ENCODE measurements at regions not wholly inside any gene's neighbourhood (a gene's known extent, or its start where the extent isn't known, plus 50 kb on each side); places are given as distances from the start of the nearest gene placed in this dataset.
A peak's percentile ranks its signal among the peaks of the same experiment; 100 is the strongest.
"Not testable (repeated sequence)": the region's sequence is repeated elsewhere in the genome, so short reads cannot be mapped to it uniquely, and the experiment has no call there.

DNA sequence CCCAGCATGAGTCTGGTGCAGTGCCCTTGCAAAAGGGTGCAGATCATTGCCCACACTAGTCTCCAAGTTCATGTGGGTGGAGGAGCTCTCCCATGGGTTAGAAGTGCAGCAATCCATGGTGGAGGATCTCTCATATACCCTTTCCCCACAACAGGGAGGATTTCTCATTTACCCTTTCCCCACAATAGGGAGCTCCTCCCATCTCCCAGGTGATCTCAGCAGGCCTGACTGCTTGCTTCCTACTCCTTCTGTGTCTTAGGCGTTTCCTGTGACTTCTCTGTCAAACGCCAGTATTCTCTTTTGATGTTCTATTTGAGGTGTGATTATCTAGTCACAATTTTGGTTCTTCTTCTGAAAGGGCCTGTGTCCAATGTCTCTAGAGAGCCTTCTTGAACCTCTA is 133.8 kb upstream of the RFX3 start:
- no peak for DNase-seq (ENCODE audit: low read depth in 2 of 2)

GRCh38 chr9:3658964-3659363 is 133.2 kb upstream of the RFX3 start:
- no peak for DNase-seq (ENCODE audit: low read depth in 2 of 2)

DNA sequence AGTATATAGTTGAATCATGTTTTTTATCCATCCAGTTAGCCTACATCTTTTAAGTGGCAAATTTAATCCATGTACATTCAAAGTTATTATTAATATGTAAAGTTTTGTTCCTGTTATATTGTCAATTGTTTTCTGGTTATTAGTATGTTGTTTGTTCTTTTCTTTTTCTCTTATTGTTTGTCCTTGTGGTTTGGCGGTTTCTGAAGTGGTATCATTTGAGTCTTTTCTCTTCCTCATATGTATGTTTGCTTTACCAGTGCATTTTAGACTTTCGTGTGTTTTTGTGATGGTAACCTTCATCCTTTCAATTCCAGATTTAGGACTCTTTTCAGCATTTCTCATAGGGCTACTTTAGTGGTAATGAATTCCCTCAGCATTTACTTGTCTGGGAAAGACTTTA is 130.4 kb upstream of the RFX3 start:
- no peak for DNase-seq (ENCODE audit: low read depth in 2 of 2)

- no peak for DNase-seq (ENCODE audit: low read depth in 2 of 2)
These were observed 125.3 kb upstream of the RFX3 start for GRCh38 chr9:3650994-3651622.

DNA sequence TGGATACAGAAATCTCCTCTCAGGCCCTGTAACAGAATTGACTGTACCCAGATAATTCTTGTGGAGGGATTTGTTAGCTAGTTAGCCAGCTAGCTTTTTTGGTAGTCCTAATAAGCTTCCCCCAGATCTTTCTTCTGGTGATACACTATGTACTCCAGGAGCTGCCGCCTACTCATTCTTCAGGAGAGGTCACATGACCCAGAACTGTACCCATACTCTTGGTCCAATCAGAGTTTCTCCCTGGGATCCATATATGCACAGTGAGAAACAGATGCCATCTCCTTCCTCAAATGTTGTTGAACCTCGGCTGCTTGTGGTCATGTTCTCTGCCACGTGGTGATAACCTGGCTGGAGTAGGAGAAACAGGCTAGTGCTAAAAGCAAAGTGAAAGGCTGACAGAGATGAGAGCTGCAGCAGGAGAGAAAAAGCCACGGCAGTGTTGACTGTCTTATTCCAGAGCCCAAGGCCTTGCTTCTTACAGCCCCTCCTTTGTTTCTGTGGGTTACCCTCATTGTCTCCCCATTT is 123.0 kb upstream of the RFX3 start:
- no peak for DNase-seq (ENCODE audit: low read depth in 2 of 2)

DNA sequence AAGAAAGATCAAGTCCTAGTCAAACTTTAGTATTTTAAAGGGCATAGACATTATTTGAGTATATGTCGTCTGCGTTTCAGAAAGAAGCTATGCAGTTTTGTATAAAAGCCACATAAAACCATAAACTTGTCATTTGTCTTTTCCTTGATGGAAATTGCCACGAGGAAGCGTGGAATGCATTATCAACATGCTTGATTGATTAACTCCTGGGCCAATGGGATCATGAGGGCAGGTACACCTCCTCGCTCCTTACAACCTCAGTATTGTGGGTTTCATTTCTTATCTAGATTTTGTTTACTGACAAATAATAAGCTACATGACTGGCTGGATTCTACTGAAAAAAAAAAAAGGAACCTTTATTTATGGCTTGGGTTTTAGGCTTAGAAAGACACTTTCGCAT is 122.5 kb upstream of the RFX3 start:
- no peak for DNase-seq (ENCODE audit: low read depth in 2 of 2)

DNA sequence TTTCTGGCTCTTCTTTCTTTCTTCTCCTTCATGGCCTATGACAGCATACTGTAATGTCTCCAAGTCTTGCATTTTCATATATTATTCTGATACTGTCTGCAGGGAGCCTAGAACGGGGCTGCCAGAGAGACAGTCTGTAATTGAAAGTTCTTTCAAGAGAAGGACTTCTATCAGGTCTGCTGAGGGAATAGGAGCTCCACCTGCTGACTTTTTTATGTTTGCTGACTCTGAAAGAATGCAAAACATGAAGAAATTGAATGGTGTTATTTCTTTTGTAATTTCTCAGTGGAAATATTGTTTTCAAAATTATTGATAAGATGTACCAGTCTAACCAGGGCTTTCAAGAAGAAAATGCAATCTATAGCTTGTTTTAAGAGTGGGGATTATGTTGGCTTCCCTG is 121.9 kb upstream of the RFX3 start:
- no peak for DNase-seq (ENCODE audit: low read depth in 2 of 2)

GRCh38 chr9:3646226-3646625 is 120.4 kb upstream of the RFX3 start:
- no peak for DNase-seq (ENCODE audit: low read depth in 2 of 2)

GRCh38 chr9:3642075-3642474 is 116.3 kb upstream of the RFX3 start:
- DNase-seq (ENCODE audit: low read depth in 2 of 2), result not testable (repeated sequence)

DNA sequence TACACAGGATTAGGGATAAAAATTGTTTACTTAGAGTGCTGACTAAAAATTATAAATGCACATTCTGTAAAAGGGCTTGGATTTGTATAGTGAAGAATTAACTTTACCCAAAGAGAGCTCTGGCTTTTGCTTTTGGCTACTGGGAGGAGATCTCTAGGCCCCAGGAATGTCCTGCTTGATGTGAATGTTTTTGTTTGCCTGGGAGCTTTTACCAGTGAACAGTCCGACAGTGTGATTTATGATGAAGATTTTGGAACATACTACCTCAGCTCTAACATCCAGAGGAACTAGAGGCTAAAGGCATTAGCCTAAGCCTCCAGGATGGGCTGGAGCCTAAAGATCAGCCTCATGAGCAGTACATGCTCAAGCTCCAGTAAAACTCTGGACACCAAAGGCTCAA is 103.7 kb upstream of the RFX3 start:
- DNase-seq (ENCODE audit: low read depth in 2 of 2), result no peak

DNA sequence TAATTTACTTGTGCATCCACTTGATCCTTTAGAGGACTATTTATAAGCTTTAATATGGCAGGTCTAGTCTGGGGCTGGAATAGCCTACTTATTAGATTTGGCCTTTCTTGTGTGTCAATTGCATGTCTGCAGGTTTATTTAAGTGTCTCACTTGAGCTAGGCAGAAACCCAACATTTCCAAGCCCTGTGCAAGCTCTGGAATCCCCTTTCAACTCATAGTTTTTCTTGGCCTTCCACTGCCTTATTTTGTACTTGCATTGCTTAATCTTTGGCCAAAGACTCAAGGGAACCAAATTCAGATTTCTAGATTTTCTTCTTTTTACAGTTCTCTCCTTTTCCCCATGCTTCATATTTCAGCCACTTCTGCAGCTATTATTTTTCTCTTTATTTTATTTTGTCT is 102.4 kb upstream of the RFX3 start:
- no peak for DNase-seq (ENCODE audit: low read depth in 2 of 2)

DNA sequence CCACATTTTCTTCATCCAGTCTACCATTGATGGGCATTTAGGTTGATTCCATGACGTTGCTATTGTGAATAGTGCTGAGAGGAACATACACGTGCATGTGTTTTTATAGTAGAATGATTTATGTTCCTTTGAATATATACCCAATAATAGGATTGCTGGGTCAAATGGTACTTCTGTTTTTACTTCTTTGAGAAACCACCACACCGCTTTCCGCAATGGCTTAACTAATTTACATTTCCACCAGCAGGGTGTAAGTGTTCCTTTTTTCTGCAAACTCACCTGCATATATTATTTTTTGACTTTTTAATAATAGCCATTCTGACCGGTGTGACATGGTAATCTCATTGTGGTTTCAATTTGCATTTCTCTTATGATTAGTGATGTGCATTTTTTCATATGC is 82.2 kb upstream of the RFX3 start:
- DNase-seq (ENCODE audit: low read depth in 2 of 2), result no peak

- no peak for DNase-seq (ENCODE audit: low read depth in 2 of 2)
These were observed 74.9 kb upstream of the RFX3 start for GRCh38 chr9:3600672-3601071.

DNA sequence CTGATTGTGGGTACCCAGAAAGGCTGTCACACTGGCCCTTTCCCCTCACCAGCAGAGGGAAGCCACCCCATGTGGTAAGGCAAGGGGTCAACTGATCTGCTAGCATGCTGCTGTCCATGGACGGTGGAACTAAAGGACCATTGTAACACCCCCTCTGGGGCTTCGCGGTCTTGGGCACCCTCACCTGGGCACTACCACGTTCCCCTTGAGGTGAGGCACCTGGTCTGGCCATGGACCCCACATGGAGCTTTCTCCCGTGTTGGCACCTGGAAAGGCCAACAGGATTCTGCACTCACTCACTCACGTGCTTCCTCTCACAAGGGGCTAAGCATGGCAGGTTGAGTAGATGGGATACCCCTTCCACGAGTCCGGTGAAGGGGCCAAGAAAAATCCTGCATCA is 72.0 kb upstream of the RFX3 start:
- no peak for DNase-seq (ENCODE audit: low read depth in 2 of 2)

DNA sequence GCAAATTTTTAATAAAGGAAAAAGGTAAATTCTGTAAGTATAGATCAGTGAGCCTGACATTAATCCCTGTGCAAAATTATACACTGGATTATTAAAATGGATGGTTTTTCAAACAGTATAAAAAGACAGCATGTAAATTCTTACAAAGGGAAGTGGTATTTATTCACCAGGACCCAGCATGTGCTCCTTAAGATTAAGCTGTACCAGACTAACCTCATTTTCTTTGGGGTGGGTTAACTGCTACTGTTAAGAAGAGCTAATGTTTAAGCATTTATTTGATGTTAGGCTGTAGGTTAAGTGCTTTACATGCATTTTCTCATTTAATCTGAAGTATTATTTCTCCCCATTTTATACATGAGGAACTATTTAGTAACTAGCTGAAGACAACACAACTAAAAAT is 60.3 kb upstream of the RFX3 start:
- no peak for DNase-seq (ENCODE audit: low read depth in 2 of 2)

- DNase-seq (ENCODE audit: low read depth in 2 of 2), result no peak
These were observed 59.8 kb upstream of the RFX3 start for GRCh38 chr9:3585606-3586005.

DNA sequence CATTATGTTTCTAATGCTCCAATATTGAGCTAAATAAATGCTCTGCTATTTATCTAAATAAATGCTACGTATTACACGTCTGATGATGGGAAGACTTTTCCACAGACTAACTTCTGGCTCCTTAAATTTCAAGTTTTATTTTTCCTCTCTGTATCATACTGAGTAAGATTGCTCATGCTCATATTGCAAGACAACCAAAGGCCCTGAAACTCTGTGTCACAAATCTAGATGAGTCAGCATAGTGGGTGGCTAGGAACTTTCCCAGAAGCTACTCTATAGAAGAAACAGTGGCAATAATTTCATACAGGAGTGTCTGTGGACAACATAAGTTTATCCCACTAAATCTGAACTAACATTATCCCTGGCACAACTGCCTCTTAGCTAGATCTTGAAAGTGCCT is 53.0 kb upstream of the RFX3 start:
- peak; percentile 28 to 37 for DNase-seq (ENCODE audit: low read depth in 2 of 2)

- no peak for DNase-seq (ENCODE audit: low read depth in 2 of 2)
These were observed 50.5 kb upstream of the RFX3 start for GRCh38 chr9:3576328-3576727.

GRCh38 chr9:3575821-3576220 is 50.0 kb upstream of the RFX3 start:
- no peak for DNase-seq (ENCODE audit: low read depth in 2 of 2)

Data from fibroblast of skin of left quadriceps (primary cell).